GM12892 (cell line): ENCODE measurements at regions not wholly inside any gene's neighbourhood (a gene's known extent, or its start where the extent isn't known, plus 50 kb on each side); places are given as distances from the start of the nearest gene placed in this dataset.

Experiments
- DNase-seq: peaks from one replicate; pipeline ENCODE4 v3.0.0; 2011; ENCODE audit not compliant: insufficient read length
- FAIRE-seq: peaks from 2 replicates; lab custom pipeline; 2011; peaks lifted over from hg19 to GRCh38; lab: Jason Lieb, UNC
- POLR2A ChIP-seq: IDR thresholded peaks from 2 replicates; pipeline ENCODE4 v1.6.1; 2011; ENCODE audit warnings: low read depth, low read length, control low read depth
- POLR2AphosphoS5 ChIP-seq: IDR thresholded peaks from 2 replicates; pipeline ENCODE4 v1.6.1; 2011; ENCODE audit warnings: low read depth, low read length, control low read depth
- TAF1 ChIP-seq: IDR thresholded peaks from 2 replicates; pipeline ENCODE4 v1.6.1; 2011; ENCODE audit warnings: low read depth, mild to moderate bottlenecking, control low read depth, low read length, borderline replicate concordance

GRCh38 chr2:157077753-157078350 is 179.7 kb upstream of the GALNT5 start:
- DNase-seq, result no peak
- FAIRE-seq, result no peak

GRCh38 chr2:157082950-157083349 is 174.6 kb upstream of the GALNT5 start:
- FAIRE-seq, result no peak
- TF ChIP-seq POLR2A, result no peak
- no peak for TF ChIP-seq TAF1
- no peak for TF ChIP-seq POLR2AphosphoS5
- no peak for DNase-seq

More at GRCh38 chr2:157077753-157078350, 179.7 kb upstream of the GALNT5 start:
- TF ChIP-seq POLR2A (no peak), POLR2AphosphoS5 (no peak), TAF1 (no peak)

- DNase-seq, result no peak
- TF ChIP-seq POLR2A (no peak), TAF1 (no peak), POLR2AphosphoS5 (no peak)
- no peak for FAIRE-seq
Observed at GRCh38 chr2:157085522-157085921, 172.0 kb upstream of the GALNT5 start.

- no peak for TF ChIP-seq TAF1
- FAIRE-seq, result no peak
- DNase-seq, result no peak
Observed at GRCh38 chr2:157087373-157088002, 170.0 kb upstream of the GALNT5 start.

GRCh38 chr2:157093666-157094065 is 163.8 kb upstream of the GALNT5 start:
- TF ChIP-seq POLR2AphosphoS5 (no peak), TAF1 (no peak), POLR2A (no peak)
- DNase-seq, result no peak
- FAIRE-seq, result no peak

GRCh38 chr2:157105372-157105771 is 152.1 kb upstream of the GALNT5 start:
- DNase-seq, result no peak
- no peak for FAIRE-seq
- TF ChIP-seq POLR2A (no peak), TAF1 (no peak), POLR2AphosphoS5 (no peak)

- TF ChIP-seq POLR2AphosphoS5, result no peak
- TF ChIP-seq TAF1, result no peak
- no peak for TF ChIP-seq POLR2A
- DNase-seq, result no peak
- no peak for FAIRE-seq
Observed at GRCh38 chr2:157106950-157107349, 150.6 kb upstream of the GALNT5 start.

- FAIRE-seq (no peak), DNase-seq (no peak)
- no peak for TF ChIP-seq POLR2AphosphoS5
- no peak for TF ChIP-seq POLR2A
- TF ChIP-seq TAF1, result no peak
Observed at GRCh38 chr2:157107460-157107859, 150.0 kb upstream of the GALNT5 start.

GRCh38 chr2:157107877-157108276 is 149.6 kb upstream of the GALNT5 start:
- DNase-seq (no peak), FAIRE-seq (no peak)
- no peak for TF ChIP-seq POLR2A
- no peak for TF ChIP-seq TAF1
- TF ChIP-seq POLR2AphosphoS5, result no peak

- DNase-seq, result no peak
- no peak for TF ChIP-seq POLR2A
- no peak for TF ChIP-seq TAF1
- TF ChIP-seq POLR2AphosphoS5, result no peak
- FAIRE-seq, result no peak
Observed at GRCh38 chr2:157122776-157123175, 134.7 kb upstream of the GALNT5 start.

- no peak for TF ChIP-seq POLR2AphosphoS5
- no peak for TF ChIP-seq TAF1
- TF ChIP-seq POLR2A, result no peak
- DNase-seq (no peak), FAIRE-seq (no peak)
Observed at GRCh38 chr2:157124731-157125130, 132.8 kb upstream of the GALNT5 start.

GRCh38 chr2:157125685-157126084 is 131.8 kb upstream of the GALNT5 start:
- no peak for DNase-seq
- no peak for FAIRE-seq
- no peak for TF ChIP-seq TAF1
- no peak for TF ChIP-seq POLR2A
- no peak for TF ChIP-seq POLR2AphosphoS5
